Ovary (tissue), 3 donors: ENCODE measurements at regions not wholly inside any gene's neighbourhood (a gene's known extent, or its start where the extent isn't known, plus 50 kb on each side); places are given as distances from the start of the nearest gene placed in this dataset.

ENCODE experiments used
- CTCF ChIP-seq, 3 donors: fragments of 450-650 bp in 2 of 3; fragments of 200-600 bp in 1 of 3; IDR thresholded peaks; one replicate each; pipeline versions ENCODE4 v1.5.1 to v1.8.0; 2016 to 2022; ENCODE audit warnings: antibody characterized with exemption in 3 of 3, mild to moderate bottlenecking in 1 of 3
- POLR2A ChIP-seq: fragments of 450-650 bp; IDR thresholded peaks from one replicate; pipeline ENCODE4 v1.6.1; 2017; ENCODE audit warnings: antibody characterized with exemption, mild to moderate bottlenecking, moderate library complexity
- donor health status: DM: no; HTN: no; CAD: no.

DNA sequence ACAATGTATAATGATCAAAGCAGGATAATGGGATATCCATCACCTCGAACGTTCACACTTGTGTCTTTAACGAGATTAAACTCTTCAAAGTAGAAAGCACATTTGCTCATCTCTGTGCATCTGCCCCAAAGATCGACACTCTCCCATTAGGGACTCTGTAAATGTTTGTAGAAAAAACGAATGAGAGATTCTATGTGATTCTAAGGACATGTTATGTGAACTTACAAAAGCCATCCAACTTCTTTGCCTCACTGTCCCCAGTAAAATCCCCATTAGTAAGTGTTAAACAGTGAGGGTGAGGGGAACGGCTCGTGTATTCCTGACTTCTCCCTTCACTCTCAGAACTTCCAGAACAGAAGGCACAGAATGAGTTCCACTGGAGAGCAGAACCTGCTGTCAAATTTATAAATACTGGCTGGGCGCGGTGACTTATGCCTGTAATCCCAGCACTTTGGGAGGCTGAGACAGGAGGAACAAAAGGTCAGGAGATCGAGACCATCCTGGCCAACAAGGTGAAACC lies 134.1 kb downstream of the WSCD1 start:
- TF ChIP-seq CTCF (IDR thresholded peaks at IDR 0.05) (no peak), POLR2A (no peak)
